B cell (primary cell): ENCODE measurements at regions not wholly inside any gene's neighbourhood (a gene's known extent, or its start where the extent isn't known, plus 50 kb on each side); places are given as distances from the start of the nearest gene placed in this dataset.
"Not testable (repeated sequence)": the region's sequence is repeated elsewhere in the genome, so short reads cannot be mapped to it uniquely, and the experiment has no call there.

Experiments
- ATAC-seq: fragments of 200-7000 bp; cut with Tn5 transposase; one replicate; pipeline ENCODE4 v1.10.0; 2021; ENCODE audit warnings: low read depth, mild to moderate bottlenecking, moderate number of reproducible peaks, moderate library complexity
- CTCF ChIA-PET: fragments of 350-600 bp; sonication (Branson Sonifier 250); formaldehyde crosslinking; loops from one replicate; lab custom pipeline; 2021; ENCODE audit warnings: antibody characterized with exemption, inconsistent platforms; lab: Charles Lee
- POLR2A ChIA-PET: fragments of 350-600 bp; sonication (Branson Sonifier 250); formaldehyde crosslinking; loops from one replicate; lab custom pipeline; 2021; ENCODE audit warnings: antibody characterized with exemption; lab: Charles Lee
- DNase-seq: peaks from one replicate; pipeline ENCODE4 v3.0.0; 2013
- H2AFZ ChIP-seq: 2 replicates; pipeline ENCODE4 v1.6.1; 2012; ENCODE audit warnings: mild to moderate bottlenecking, low read depth, low read length; ENCODE audit not compliant: insufficient read depth, poor library complexity, severe bottlenecking
- H3K27ac ChIP-seq, 2 donors: 1 replicate in 1 of 2; 2 replicates in 1 of 2; pipeline ENCODE4 v1.5.1; 2012 to 2013; ENCODE audit warnings: low read length in 2 of 2, mild to moderate bottlenecking in 2 of 2, moderate library complexity in 1 of 2
- H3K27me3 ChIP-seq, 4 experiments: fragments of 200-600 bp in 1 of 4; sonication (generic) in 1 of 4; replicated peaks in 1 of 4; 1 replicate in 2 of 4; 2 replicates in 2 of 4; pipeline versions ENCODE4 v1.6.1 to v1.7.0; 2013 to 2016; ENCODE audit warnings: low read length in 3 of 4, mild to moderate bottlenecking in 2 of 4, mixed read lengths in 1 of 4, moderate library complexity in 1 of 4; ENCODE audit not compliant: insufficient read depth in 4 of 4, control insufficient read depth in 3 of 4; ENCODE audit errors: control extremely low read depth in 1 of 4
- H3K36me3 ChIP-seq, 2 experiments: replicated peaks in 1 of 2; 1 replicate in 1 of 2; 2 replicates in 1 of 2; pipeline versions ENCODE4 v1.6.1 to v1.7.1; 2013; ENCODE audit warnings: low read length in 1 of 2; ENCODE audit not compliant: insufficient read depth in 2 of 2, control insufficient read depth in 1 of 2; ENCODE audit errors: control extremely low read depth in 1 of 2, extremely low read depth in 1 of 2
- H3K4me1 ChIP-seq, 2 donors: fragments of 200-600 bp in 1 of 2; sonication (generic) in 1 of 2; 1 replicate in 1 of 2; 2 replicates in 1 of 2; pipeline versions ENCODE4 v1.5.1 to v1.6.1; 2013 to 2017; ENCODE audit warnings: low read length in 2 of 2; ENCODE audit not compliant: control insufficient read depth in 2 of 2, insufficient read depth in 2 of 2
- H3K4me2 ChIP-seq: replicated peaks from 2 replicates; pipeline ENCODE3; 2012; ENCODE audit warnings: mild to moderate bottlenecking, low read depth, low read length; ENCODE audit not compliant: poor library complexity, severe bottlenecking
- H3K4me3 ChIP-seq, 5 experiments: fragments of 200-600 bp in 1 of 5; sonication (generic) in 1 of 5; 1 replicate in 3 of 5; 2 replicates in 2 of 5; pipeline versions ENCODE4 v1.5.1 to v1.7.0; 2011 to 2016; ENCODE audit warnings: low read length in 4 of 5, mild to moderate bottlenecking in 4 of 5, low read depth in 2 of 5, control low read depth in 1 of 5, moderate library complexity in 1 of 5; ENCODE audit not compliant: insufficient read depth in 1 of 5; ENCODE audit errors: control extremely low read depth in 1 of 5, extremely low read depth in 1 of 5
- H3K79me2 ChIP-seq: fragments of 200-600 bp; sonication (generic); one replicate; pipeline ENCODE4 v1.6.0; 2016; ENCODE audit warnings: low read length; ENCODE audit not compliant: control insufficient read depth, insufficient read depth
- H3K9ac ChIP-seq: fragments of 200-600 bp; sonication (generic); 2 replicates; pipeline ENCODE4 v1.6.1; 2017; ENCODE audit warnings: mild to moderate bottlenecking, low read length, moderate library complexity
- H3K9me3 ChIP-seq, 3 donors: one replicate each; pipeline versions ENCODE4 v1.6.1 to v1.7.1; 2013; ENCODE audit warnings: low read length in 2 of 3; ENCODE audit not compliant: control insufficient read depth in 2 of 3, insufficient read depth in 1 of 3; ENCODE audit errors: control extremely low read depth in 1 of 3
- H4K20me1 ChIP-seq: 2 replicates; pipeline ENCODE4 v1.6.0; 2012; ENCODE audit warnings: mild to moderate bottlenecking, low read length; ENCODE audit not compliant: insufficient read depth, control insufficient read depth, poor library complexity, severe bottlenecking
- H3K27ac Mint-ChIP-seq: one replicate; pipeline ENCODE4 v1.8.0; 2021; ENCODE audit warnings: mixed read lengths
- H3K27me3 Mint-ChIP-seq: one replicate; pipeline ENCODE4 v1.8.0; 2021; ENCODE audit warnings: mixed read lengths
- H3K4me1 Mint-ChIP-seq: one replicate; pipeline ENCODE4 v1.8.0; 2021; ENCODE audit warnings: mixed read lengths
- H3K4me3 Mint-ChIP-seq: one replicate; pipeline ENCODE4 v1.8.0; 2021; ENCODE audit warnings: mixed read lengths
- H3K9me3 Mint-ChIP-seq: one replicate; pipeline ENCODE4 v1.8.0; 2022; ENCODE audit warnings: mixed read lengths; ENCODE audit not compliant: insufficient read depth
- EZH2 ChIP-seq: IDR thresholded peaks from 2 replicates; pipeline ENCODE4 v1.6.1; 2012; ENCODE audit warnings: borderline replicate concordance, low read depth, mild to moderate bottlenecking, moderate library complexity, low read length; ENCODE audit not compliant: insufficient read depth, poor library complexity, severe bottlenecking
- WGBS: methylation state at CpG from one replicate; pipeline ENCODE4 v1.1.5; 2013; ENCODE audit warnings: missing lambda C conversion rate; ENCODE audit not compliant: insufficient coverage; 5-methylcytosine and 5-hydroxymethylcytosine counted together
- intact Hi-C: fragments of 100-400 bp; cut with micrococcal nuclease; formaldehyde crosslinking; loops from one replicate; pipeline ENCODE4 v1.10.0; 2022
- TF ChIP-seq, protein P1 (sequence below): fragments of 200-600 bp; IDR thresholded peaks from one replicate; pipeline ENCODE4 v1.8.0; 2022; ENCODE audit warnings: antibody characterized with exemption, mild to moderate bottlenecking

GRCh38 chr2:117618607-117619006 is 195.9 kb upstream of the DDX18 start:
- intact Hi-C loops: no loop called here
- CTCF ChIA-PET: interaction anchor here (0.8 kb wide), 1 partner anchor 11 kb away, joined by 3 read pairs; no protein-coding TSS in a partner anchor
- peaks cover 0 to 6% (median 0%) of the 10 kb centered on the region in 3 donors for H3K9me3 ChIP-seq
- Mint-ChIP-seq H3K4me1 (no peaks in the 10 kb centered on the region), H3K27ac (no peak overlapping the region), H3K27me3 (no peaks in the 10 kb centered on the region), H3K4me3 (no peak overlapping the region), H3K9me3 (peaks cover 1% of the 10 kb centered on the region)
- H3K4me1 ChIP-seq: no peaks in the 10 kb centered on the region
- no peak overlapping the region for H3K4me2 ChIP-seq
- no peaks in the 10 kb centered on the region for H3K27me3 ChIP-seq
- no peaks in the 10 kb centered on the region for H3K79me2 ChIP-seq
- WGBS: no CpG with 5 or more reads among the region's 2 CpGs
- TF ChIP-seq EZH2: no peak
- TF ChIP-seq, protein P1, sequence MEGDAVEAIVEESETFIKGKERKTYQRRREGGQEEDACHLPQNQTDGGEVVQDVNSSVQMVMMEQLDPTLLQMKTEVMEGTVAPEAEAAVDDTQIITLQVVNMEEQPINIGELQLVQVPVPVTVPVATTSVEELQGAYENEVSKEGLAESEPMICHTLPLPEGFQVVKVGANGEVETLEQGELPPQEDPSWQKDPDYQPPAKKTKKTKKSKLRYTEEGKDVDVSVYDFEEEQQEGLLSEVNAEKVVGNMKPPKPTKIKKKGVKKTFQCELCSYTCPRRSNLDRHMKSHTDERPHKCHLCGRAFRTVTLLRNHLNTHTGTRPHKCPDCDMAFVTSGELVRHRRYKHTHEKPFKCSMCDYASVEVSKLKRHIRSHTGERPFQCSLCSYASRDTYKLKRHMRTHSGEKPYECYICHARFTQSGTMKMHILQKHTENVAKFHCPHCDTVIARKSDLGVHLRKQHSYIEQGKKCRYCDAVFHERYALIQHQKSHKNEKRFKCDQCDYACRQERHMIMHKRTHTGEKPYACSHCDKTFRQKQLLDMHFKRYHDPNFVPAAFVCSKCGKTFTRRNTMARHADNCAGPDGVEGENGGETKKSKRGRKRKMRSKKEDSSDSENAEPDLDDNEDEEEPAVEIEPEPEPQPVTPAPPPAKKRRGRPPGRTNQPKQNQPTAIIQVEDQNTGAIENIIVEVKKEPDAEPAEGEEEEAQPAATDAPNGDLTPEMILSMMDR: no peak
- H3K9ac ChIP-seq: no peak overlapping the region
- POLR2A ChIA-PET: no interaction called here
- ATAC-seq (no peak), DNase-seq (no peak)
- H3K4me3 ChIP-seq: no peak overlapping the region
- no peaks in the 10 kb centered on the region for H3K36me3 ChIP-seq
- H4K20me1 ChIP-seq: no peaks in the 10 kb centered on the region
- H3K27ac ChIP-seq: no peak overlapping the region
- no peak overlapping the region for H2AFZ ChIP-seq

DNA sequence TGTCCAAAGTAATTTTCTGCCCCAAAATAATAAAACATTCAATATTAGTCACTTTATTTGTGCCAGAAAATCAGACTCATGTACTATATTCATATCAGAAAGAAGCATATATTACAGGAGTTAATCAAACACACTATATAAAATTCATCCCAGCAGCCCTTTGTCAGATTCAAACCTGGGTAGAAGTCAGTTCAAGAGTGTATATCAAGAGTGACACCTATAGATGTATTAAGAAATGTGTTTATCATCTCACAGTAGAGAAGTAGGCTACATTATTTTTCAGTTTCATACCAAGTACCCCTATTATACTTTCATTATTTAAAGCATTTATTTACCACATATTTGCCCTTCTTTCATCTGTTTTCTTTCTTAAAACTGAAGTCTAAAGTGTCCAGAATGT is 193.2 kb upstream of the DDX18 start:
- Histone ChIP-seq H3K4me1 (no peaks in the 10 kb centered on the region), H3K9me3 (peaks cover 0 to 6% (median 0%) of the 10 kb centered on the region in 3 donors), H3K79me2 (no peaks in the 10 kb centered on the region), H3K27me3 (no peaks in the 10 kb centered on the region), H4K20me1 (no peaks in the 10 kb centered on the region), H3K27ac (no peak overlapping the region), H3K4me2 (no peak overlapping the region), H3K4me3 (no peak overlapping the region), H3K9ac (no peak overlapping the region), H2AFZ (no peak overlapping the region), H3K36me3 (no peaks in the 10 kb centered on the region)
- ATAC-seq: no peak
- H3K9me3 Mint-ChIP-seq: peaks cover 1% of the 10 kb centered on the region
- POLR2A ChIA-PET: no interaction called here
- CTCF ChIA-PET: no interaction called here
- H3K4me3 Mint-ChIP-seq: no peak overlapping the region
- no peak for TF ChIP-seq EZH2
- TF ChIP-seq, protein P1: no peak
- intact Hi-C loops: no loop called here
- H3K27ac Mint-ChIP-seq: no peak overlapping the region
- H3K4me1 Mint-ChIP-seq: no peaks in the 10 kb centered on the region
- no peaks in the 10 kb centered on the region for H3K27me3 Mint-ChIP-seq
- no peak for DNase-seq

DNA sequence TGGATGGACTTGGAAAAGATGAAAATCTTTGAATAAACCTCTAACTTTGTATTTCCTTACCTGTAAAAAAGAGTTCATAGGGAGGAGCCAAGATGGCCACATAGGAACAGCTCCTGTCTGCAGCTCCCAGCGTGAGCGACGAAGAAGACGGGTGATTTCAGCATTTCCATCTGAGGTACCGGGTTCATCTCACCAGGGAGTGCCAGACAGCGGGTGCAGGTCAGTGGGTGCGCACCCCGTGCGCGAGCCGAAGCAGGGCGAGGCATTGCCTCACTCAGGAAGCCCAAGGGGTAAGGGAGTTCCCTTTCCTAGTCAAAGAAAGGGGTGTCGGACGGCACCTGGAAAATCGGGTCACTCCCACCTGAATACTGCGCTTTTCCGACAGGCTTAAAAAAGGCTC is 191.3 kb upstream of the DDX18 start:
- H3K4me2 ChIP-seq, H3K27ac Mint-ChIP-seq, H3K4me1 Mint-ChIP-seq, H3K79me2 ChIP-seq, H3K4me3 ChIP-seq, H3K27ac ChIP-seq, H3K4me1 ChIP-seq, DNase-seq, CTCF ChIA-PET, H4K20me1 ChIP-seq, H3K9ac ChIP-seq, H3K27me3 ChIP-seq, POLR2A ChIA-PET, H3K36me3 ChIP-seq, H3K9me3 Mint-ChIP-seq, intact Hi-C loops, ATAC-seq, H3K4me3 Mint-ChIP-seq, H2AFZ ChIP-seq, H3K27me3 Mint-ChIP-seq, H3K9me3 ChIP-seq: not testable (repeated sequence)
- 96% methylated on average over 17 of the region's 17 CpGs for whole genome bisulfite sequencing
